Endothelial cell of umbilical vein (primary cell): ENCODE measurements at regions not wholly inside any gene's neighbourhood (a gene's known extent, or its start where the extent isn't known, plus 50 kb on each side); places are given as distances from the start of the nearest gene placed in this dataset.

Experiments used
- EZH2 ChIP-seq: IDR thresholded peaks from 2 replicates; pipeline ENCODE4 v1.6.1; 2012; ENCODE audit warnings: borderline replicate concordance, low read depth, mild to moderate bottlenecking, moderate library complexity, low read length, inconsistent platforms; ENCODE audit not compliant: severe bottlenecking
- FOS ChIP-seq: IDR thresholded peaks from 2 replicates; pipeline ENCODE4 v1.6.1; 2011; ENCODE audit warnings: mild to moderate bottlenecking, low read length, moderate library complexity, borderline replicate concordance; ENCODE audit not compliant: insufficient read depth
- GATA2 ChIP-seq: IDR thresholded peaks from 2 replicates; pipeline ENCODE4 v1.7.0; 2011; ENCODE audit warnings: low read depth, mild to moderate bottlenecking, moderate library complexity, mixed read lengths, low read length; ENCODE audit not compliant: insufficient read length, insufficient read depth
- JUN ChIP-seq: IDR thresholded peaks from 2 replicates; pipeline ENCODE4 v1.6.1; 2011; ENCODE audit warnings: borderline replicate concordance, low read depth; ENCODE audit not compliant: insufficient read length, insufficient read depth
- POLR2A ChIP-seq: IDR thresholded peaks from 2 replicates; pipeline ENCODE4 v1.6.1; 2012; ENCODE audit warnings: low read depth, mild to moderate bottlenecking, control low read depth, low read length
- POLR2AphosphoS5 ChIP-seq: IDR thresholded peaks from 2 replicates; pipeline ENCODE4 v1.6.1; 2012; ENCODE audit warnings: low read depth, mild to moderate bottlenecking, control low read depth, low read length, moderate library complexity; ENCODE audit not compliant: insufficient read depth
- TF ChIP-seq, protein P1 (sequence below), 2 donors: IDR thresholded peaks; 1 replicate in 1 of 2; 2 replicates in 1 of 2; pipeline ENCODE4 v1.5.1; 2011; ENCODE audit warnings: low read length in 2 of 2, mild to moderate bottlenecking in 2 of 2, moderate library complexity in 2 of 2, control low read depth in 1 of 2, inconsistent platforms in 1 of 2, low read depth in 1 of 2; ENCODE audit not compliant: insufficient read depth in 1 of 2; ENCODE audit errors: extremely low read depth in 1 of 2
- TF ChIP-seq, protein P2 (sequence below): IDR thresholded peaks from 2 replicates; pipeline ENCODE4 v1.6.1; 2011; ENCODE audit not compliant: insufficient read depth, insufficient read length

DNA sequence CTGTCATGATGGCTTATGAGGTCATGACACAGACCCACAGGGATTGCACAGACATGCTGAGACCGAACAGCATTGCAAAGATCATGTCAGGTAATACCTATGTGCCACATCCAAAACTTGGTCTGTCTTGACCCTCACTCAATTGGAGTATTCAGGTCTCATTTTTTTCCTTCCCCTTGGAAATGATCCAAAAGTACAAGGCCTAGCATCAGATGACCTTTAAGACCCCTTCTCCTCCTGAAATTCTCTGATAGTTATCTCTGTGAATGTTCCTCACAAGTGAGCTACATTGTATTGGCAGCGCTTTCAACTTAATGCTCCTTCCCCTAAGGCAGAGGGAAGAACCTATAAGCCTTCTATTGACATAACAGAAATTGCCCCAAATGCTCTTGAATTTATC lies 507.4 kb upstream of the JARID2 start:
- TF ChIP-seq, protein P1, sequence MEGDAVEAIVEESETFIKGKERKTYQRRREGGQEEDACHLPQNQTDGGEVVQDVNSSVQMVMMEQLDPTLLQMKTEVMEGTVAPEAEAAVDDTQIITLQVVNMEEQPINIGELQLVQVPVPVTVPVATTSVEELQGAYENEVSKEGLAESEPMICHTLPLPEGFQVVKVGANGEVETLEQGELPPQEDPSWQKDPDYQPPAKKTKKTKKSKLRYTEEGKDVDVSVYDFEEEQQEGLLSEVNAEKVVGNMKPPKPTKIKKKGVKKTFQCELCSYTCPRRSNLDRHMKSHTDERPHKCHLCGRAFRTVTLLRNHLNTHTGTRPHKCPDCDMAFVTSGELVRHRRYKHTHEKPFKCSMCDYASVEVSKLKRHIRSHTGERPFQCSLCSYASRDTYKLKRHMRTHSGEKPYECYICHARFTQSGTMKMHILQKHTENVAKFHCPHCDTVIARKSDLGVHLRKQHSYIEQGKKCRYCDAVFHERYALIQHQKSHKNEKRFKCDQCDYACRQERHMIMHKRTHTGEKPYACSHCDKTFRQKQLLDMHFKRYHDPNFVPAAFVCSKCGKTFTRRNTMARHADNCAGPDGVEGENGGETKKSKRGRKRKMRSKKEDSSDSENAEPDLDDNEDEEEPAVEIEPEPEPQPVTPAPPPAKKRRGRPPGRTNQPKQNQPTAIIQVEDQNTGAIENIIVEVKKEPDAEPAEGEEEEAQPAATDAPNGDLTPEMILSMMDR (IDR thresholded peaks at IDR 0.05; ENCODE audit: extremely low read depth in 1 of 2, insufficient read depth in 1 of 2, low read depth in 1 of 2, low read length in 2 of 2) = no peak
- no peak for TF ChIP-seq POLR2A
- TF ChIP-seq, protein P2, sequence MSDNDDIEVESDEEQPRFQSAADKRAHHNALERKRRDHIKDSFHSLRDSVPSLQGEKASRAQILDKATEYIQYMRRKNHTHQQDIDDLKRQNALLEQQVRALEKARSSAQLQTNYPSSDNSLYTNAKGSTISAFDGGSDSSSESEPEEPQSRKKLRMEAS = no peak
- no peak for TF ChIP-seq POLR2AphosphoS5
- no peak for TF ChIP-seq GATA2
- TF ChIP-seq EZH2 = no peak
- TF ChIP-seq JUN = no peak
- TF ChIP-seq FOS = no peak
